SU-DHL-6 (cell line): ENCODE measurements at regions not wholly inside any gene's neighbourhood (a gene's known extent, or its start where the extent isn't known, plus 50 kb on each side); places are given as distances from the start of the nearest gene placed in this dataset.

Source experiments
- H2AFZ ChIP-seq: fragments of 200-600 bp; sonication (generic); 2 replicates; pipeline ENCODE4 v1.6.1; 2014; ENCODE audit warnings: low read depth, mild to moderate bottlenecking, moderate library complexity, mixed read lengths, antibody characterized with exemption, low read length; ENCODE audit not compliant: severe bottlenecking
- H3F3A ChIP-seq: fragments of 200-600 bp; shearing (Covaris generic); 2 replicates; pipeline ENCODE4 v1.6.0; 2016; ENCODE audit warnings: antibody characterized with exemption, mild to moderate bottlenecking; ENCODE audit not compliant: insufficient read depth
- H3K27ac ChIP-seq: fragments of 200-600 bp; sonication (generic); 2 replicates; pipeline ENCODE4 v1.5.1; 2016; ENCODE audit warnings: low read depth, mild to moderate bottlenecking, low read length, moderate library complexity, mixed read lengths
- H3K27me3 ChIP-seq: fragments of 200-600 bp; sonication (generic), shearing (Covaris generic); 2 replicates; pipeline ENCODE4 v1.6.0; 2014; ENCODE audit warnings: mild to moderate bottlenecking, low read length
- H3K36me3 ChIP-seq: fragments of 200-600 bp; sonication (generic); 2 replicates; pipeline ENCODE4 v1.6.1; 2014; ENCODE audit warnings: mild to moderate bottlenecking, low read length, mixed read lengths
- H3K4me2 ChIP-seq: fragments of 300-600, 200-600 bp; shearing (Covaris generic), sonication (generic); 2 replicates; pipeline ENCODE4 v1.6.0; 2014; ENCODE audit warnings: low read length, low read depth, mild to moderate bottlenecking; ENCODE audit not compliant: poor library complexity, severe bottlenecking
- H3K4me3 ChIP-seq: fragments of 200-600 bp; sonication (generic); 2 replicates; pipeline ENCODE4 v1.5.1; 2014; ENCODE audit warnings: antibody characterized with exemption, low read length, mild to moderate bottlenecking, mixed read lengths; ENCODE audit not compliant: insufficient read depth, poor library complexity, severe bottlenecking
- H3K79me2 ChIP-seq: fragments of 200-600 bp; sonication (generic); 2 replicates; pipeline ENCODE4 v1.6.1; 2014; ENCODE audit warnings: mild to moderate bottlenecking, low read length, moderate library complexity; ENCODE audit not compliant: insufficient read depth
- H3K9ac ChIP-seq: fragments of 200-600 bp; sonication (generic); 2 replicates; pipeline ENCODE4 v1.7.0; 2014; ENCODE audit warnings: mild to moderate bottlenecking, low read length
- H3K9me2 ChIP-seq: fragments of 200-600 bp; sonication (generic); replicated peaks from 2 replicates; pipeline ENCODE4 v1.6.1; 2014; ENCODE audit warnings: low read length; ENCODE audit not compliant: insufficient read depth
- H3K9me3 ChIP-seq: fragments of 200-600 bp; sonication (generic); 2 replicates; pipeline ENCODE4 v1.6.1; 2014; ENCODE audit warnings: low read length, mixed read lengths; ENCODE audit not compliant: insufficient read depth
- H4K20me1 ChIP-seq: fragments of 200-600 bp; sonication (generic); 2 replicates; pipeline ENCODE4 v1.6.1; 2014; ENCODE audit warnings: low read depth, mild to moderate bottlenecking, antibody characterized with exemption, low read length, moderate library complexity, mixed read lengths
- EZH2phosphoT487 ChIP-seq: fragments of 200-600 bp; sonication (generic), shearing (Covaris generic); conservative IDR thresholded peaks from 2 replicates; pipeline ENCODE4 v1.6.1; 2018; ENCODE audit warnings: mild to moderate bottlenecking, antibody characterized with exemption, low read length, moderate library complexity, mixed read lengths
- TF ChIP-seq, protein P1 (sequence below): fragments of 200-600 bp; sonication (generic); IDR thresholded peaks from one replicate; pipeline ENCODE4 v1.5.1; 2017; ENCODE audit warnings: antibody characterized with exemption, mild to moderate bottlenecking, low read length, moderate library complexity; ENCODE audit not compliant: insufficient read depth, poor library complexity, severe bottlenecking

DNA sequence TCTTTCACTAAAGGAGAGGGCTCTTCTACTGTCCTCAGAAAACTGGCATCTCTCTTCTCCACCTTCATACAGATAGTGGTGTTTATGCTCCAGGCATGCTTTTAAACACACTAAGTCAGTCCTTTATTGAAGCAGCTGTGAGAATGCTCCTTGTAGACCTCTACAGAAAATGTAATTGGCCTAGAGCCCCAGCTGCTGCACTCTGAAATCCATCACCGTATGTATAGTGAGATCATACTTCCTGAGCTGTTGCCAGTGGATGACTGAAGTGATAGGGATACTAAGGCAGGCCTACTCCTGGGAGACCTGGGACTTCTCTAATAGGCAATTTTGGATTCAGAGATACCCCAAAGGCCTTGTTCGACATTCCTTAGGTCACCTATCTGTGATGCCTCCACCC lies 535.4 kb downstream of the RPS29 start:
- no peak for TF ChIP-seq EZH2phosphoT487
- TF ChIP-seq, protein P1, sequence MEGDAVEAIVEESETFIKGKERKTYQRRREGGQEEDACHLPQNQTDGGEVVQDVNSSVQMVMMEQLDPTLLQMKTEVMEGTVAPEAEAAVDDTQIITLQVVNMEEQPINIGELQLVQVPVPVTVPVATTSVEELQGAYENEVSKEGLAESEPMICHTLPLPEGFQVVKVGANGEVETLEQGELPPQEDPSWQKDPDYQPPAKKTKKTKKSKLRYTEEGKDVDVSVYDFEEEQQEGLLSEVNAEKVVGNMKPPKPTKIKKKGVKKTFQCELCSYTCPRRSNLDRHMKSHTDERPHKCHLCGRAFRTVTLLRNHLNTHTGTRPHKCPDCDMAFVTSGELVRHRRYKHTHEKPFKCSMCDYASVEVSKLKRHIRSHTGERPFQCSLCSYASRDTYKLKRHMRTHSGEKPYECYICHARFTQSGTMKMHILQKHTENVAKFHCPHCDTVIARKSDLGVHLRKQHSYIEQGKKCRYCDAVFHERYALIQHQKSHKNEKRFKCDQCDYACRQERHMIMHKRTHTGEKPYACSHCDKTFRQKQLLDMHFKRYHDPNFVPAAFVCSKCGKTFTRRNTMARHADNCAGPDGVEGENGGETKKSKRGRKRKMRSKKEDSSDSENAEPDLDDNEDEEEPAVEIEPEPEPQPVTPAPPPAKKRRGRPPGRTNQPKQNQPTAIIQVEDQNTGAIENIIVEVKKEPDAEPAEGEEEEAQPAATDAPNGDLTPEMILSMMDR: no peak
- Histone ChIP-seq H3K79me2 (no peaks in the 10 kb centered on the region), H3K9me3 (no peaks in the 10 kb centered on the region), H3K27ac (no peak overlapping the region), H3K27me3 (no peaks in the 10 kb centered on the region), H3K36me3 (no peaks in the 10 kb centered on the region), H3K4me3 (no peak overlapping the region), H3K9ac (no peak overlapping the region), H3F3A (no peaks in the 10 kb centered on the region), H3K4me2 (no peak overlapping the region), H2AFZ (no peak overlapping the region), H3K9me2 (no peaks in the 10 kb centered on the region), H4K20me1 (no peaks in the 10 kb centered on the region)

DNA sequence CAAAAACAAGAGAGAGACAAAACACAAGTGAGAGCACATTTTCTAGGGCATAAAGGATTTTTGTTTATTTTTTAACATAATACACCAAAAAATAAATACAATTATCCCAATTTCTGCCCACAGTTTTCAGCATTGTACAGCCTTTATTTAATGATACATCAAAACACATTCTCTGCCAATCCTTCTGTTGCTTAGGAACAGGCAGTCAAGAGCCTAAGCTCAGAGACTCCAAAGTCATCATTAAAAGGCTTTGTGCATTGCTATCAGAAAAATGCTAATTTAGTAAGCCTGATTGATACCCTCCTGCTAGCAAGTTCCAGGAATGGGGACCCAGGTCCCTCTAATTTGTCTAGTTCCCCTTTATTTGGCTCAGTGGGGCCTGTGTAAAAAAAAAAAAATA lies 536.5 kb downstream of the RPS29 start:
- H4K20me1 ChIP-seq: no peaks in the 10 kb centered on the region
- no peak for TF ChIP-seq EZH2phosphoT487
- no peaks in the 10 kb centered on the region for H3K9me2 ChIP-seq
- no peaks in the 10 kb centered on the region for H3K79me2 ChIP-seq
- no peak overlapping the region for H3K9ac ChIP-seq
- H2AFZ ChIP-seq: no peak overlapping the region
- H3F3A ChIP-seq: no peaks in the 10 kb centered on the region
- no peak overlapping the region for H3K4me3 ChIP-seq
- H3K27me3 ChIP-seq: no peaks in the 10 kb centered on the region
- no peak overlapping the region for H3K4me2 ChIP-seq
- no peaks in the 10 kb centered on the region for H3K9me3 ChIP-seq
- H3K27ac ChIP-seq: no peak overlapping the region
- H3K36me3 ChIP-seq: no peaks in the 10 kb centered on the region

DNA sequence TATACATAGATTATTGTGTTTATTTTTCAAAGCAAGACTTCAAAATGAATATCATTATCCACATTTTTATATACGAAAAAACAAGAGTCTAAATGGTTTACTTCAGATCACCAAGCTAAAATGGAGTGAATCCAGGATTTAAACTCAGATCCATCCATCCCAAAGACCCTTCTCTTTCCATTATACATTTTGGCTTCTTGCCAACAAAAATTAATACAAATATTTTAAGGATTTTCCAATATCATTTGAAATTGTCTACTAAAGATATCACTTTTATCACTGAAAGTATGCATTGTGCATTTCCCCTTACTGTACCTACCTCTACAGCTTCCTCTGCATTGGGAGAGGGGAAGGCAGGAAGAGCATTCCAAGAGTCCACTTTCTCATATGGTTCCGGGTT lies 541.2 kb downstream of the RPS29 start:
- H3K27ac ChIP-seq: no peak overlapping the region
- H3F3A ChIP-seq: no peaks in the 10 kb centered on the region
- no peak overlapping the region for H3K4me3 ChIP-seq

DNA sequence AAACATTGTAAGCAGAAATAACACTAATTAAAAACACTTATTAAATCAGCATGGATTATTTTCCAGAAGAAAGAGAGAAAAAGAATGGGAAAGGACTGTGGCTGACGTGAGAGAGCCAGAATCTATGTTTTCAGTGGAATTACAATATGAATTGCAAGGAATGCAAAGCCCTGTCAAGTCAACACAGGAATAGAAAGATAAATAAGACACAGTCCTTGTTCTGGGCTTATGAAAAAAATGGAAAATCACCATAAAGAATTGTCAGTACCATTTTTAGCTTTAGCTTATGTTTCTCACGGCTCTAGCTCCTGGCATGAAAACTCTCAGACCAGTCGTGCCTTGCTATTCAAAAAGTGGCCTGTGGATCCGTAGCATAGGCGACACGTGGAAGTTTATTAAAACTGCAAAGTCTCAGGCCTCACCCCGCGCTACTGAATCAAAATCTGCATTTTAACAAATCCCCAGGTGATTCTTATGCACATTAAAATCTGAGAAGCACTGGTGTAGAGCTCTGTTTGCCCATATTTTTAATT lies 549.1 kb downstream of the RPS29 start:
- no peaks in the 10 kb centered on the region for H3K27me3 ChIP-seq
- no peak overlapping the region for H3K9ac ChIP-seq
- H3K4me3 ChIP-seq: no peak overlapping the region
- H3K79me2 ChIP-seq: no peaks in the 10 kb centered on the region
- H2AFZ ChIP-seq: no peak overlapping the region
- H3K36me3 ChIP-seq: no peaks in the 10 kb centered on the region
- H3F3A ChIP-seq: no peaks in the 10 kb centered on the region
- H3K9me2 ChIP-seq: no peaks in the 10 kb centered on the region
- no peak overlapping the region for H3K27ac ChIP-seq
- H3K4me2 ChIP-seq: no peak overlapping the region
- no peaks in the 10 kb centered on the region for H3K9me3 ChIP-seq
- no peak for TF ChIP-seq EZH2phosphoT487
- TF ChIP-seq, protein P1: no peak
- no peaks in the 10 kb centered on the region for H4K20me1 ChIP-seq

More for the DNA sequence above, 541.2 kb downstream of the RPS29 start:
- Histone ChIP-seq H3K9me3 (no peaks in the 10 kb centered on the region), H3K79me2 (no peaks in the 10 kb centered on the region), H3K9ac (no peak overlapping the region), H3K27me3 (no peaks in the 10 kb centered on the region), H3K36me3 (no peaks in the 10 kb centered on the region), H3K4me2 (no peak overlapping the region), H2AFZ (no peak overlapping the region), H4K20me1 (no peaks in the 10 kb centered on the region), H3K9me2 (no peaks in the 10 kb centered on the region)
- no peak for TF ChIP-seq EZH2phosphoT487
- TF ChIP-seq, protein P1: no peak
